ENCODE measurements at regions not wholly inside any gene's neighbourhood (a gene's known extent, or its start where the extent isn't known, plus 50 kb on each side); places are given as distances from the start of the nearest gene placed in this dataset.

GRCh38 chr5:101677961-101678360 lies 618.1 kb downstream of the SLCO4C1 start:
- no peak for TF ChIP-seq CTCF (IDR thresholded peaks at IDR 0.05)

- no peak for TF ChIP-seq CTCF (IDR thresholded peaks at IDR 0.05)
Measured at GRCh38 chr5:101676646-101677045, 619.4 kb downstream of the SLCO4C1 start.

- no peak for TF ChIP-seq CTCF (IDR thresholded peaks at IDR 0.05)
Measured at GRCh38 chr5:101675510-101676219, 620.4 kb downstream of the SLCO4C1 start.

- TF ChIP-seq CTCF (IDR thresholded peaks at IDR 0.05), result no peak
Measured at GRCh38 chr5:101673120-101673519, 623.0 kb downstream of the SLCO4C1 start.

- TF ChIP-seq CTCF (IDR thresholded peaks at IDR 0.05), result no peak
Measured at GRCh38 chr5:101664071-101664791, 631.9 kb downstream of the SLCO4C1 start.

- TF ChIP-seq CTCF (IDR thresholded peaks at IDR 0.05), result no peak
Measured at GRCh38 chr5:101663543-101663942, 632.5 kb downstream of the SLCO4C1 start.

GRCh38 chr5:101662263-101662662 lies 633.8 kb downstream of the SLCO4C1 start:
- no peak for TF ChIP-seq CTCF (IDR thresholded peaks at IDR 0.05)
